Astrocyte (in vitro differentiated cells and primary cell): ENCODE measurements at regions not wholly inside any gene's neighbourhood (a gene's known extent, or its start where the extent isn't known, plus 50 kb on each side); places are given as distances from the start of the nearest gene placed in this dataset.

ENCODE experiments used
- EZH2 ChIP-seq: IDR thresholded peaks from 2 replicates; pipeline ENCODE4 v1.6.1; 2012; ENCODE audit warnings: mild to moderate bottlenecking, low read length, inconsistent platforms; ENCODE audit not compliant: insufficient read depth
- TF ChIP-seq, protein P1 (sequence below): IDR thresholded peaks from 2 replicates; pipeline ENCODE4 v1.5.1; 2011; ENCODE audit warnings: low read depth, mild to moderate bottlenecking, inconsistent platforms, low read length, moderate library complexity; ENCODE audit not compliant: insufficient read depth

DNA sequence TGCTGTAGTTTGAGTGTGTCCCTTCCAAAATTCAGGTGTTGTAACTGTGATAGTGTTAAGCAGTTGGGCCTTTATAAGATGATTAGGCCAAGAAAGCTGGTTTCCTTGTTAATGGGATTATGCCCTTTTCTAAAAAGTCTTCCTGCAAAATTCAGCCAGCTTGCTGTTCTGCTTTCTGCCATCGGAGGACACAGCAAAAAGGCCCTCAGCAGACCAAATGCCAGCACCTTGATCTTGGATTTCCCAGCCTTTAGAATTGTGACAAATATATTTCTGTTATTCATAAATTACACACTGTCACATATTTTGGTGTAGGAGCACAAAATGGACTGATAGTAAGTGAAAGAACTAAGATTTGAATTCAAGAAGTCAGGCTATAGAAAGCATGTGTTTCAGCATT lies 203.2 kb downstream of the IZUMO3 start:
- no peak for TF ChIP-seq EZH2
- TF ChIP-seq, protein P1, sequence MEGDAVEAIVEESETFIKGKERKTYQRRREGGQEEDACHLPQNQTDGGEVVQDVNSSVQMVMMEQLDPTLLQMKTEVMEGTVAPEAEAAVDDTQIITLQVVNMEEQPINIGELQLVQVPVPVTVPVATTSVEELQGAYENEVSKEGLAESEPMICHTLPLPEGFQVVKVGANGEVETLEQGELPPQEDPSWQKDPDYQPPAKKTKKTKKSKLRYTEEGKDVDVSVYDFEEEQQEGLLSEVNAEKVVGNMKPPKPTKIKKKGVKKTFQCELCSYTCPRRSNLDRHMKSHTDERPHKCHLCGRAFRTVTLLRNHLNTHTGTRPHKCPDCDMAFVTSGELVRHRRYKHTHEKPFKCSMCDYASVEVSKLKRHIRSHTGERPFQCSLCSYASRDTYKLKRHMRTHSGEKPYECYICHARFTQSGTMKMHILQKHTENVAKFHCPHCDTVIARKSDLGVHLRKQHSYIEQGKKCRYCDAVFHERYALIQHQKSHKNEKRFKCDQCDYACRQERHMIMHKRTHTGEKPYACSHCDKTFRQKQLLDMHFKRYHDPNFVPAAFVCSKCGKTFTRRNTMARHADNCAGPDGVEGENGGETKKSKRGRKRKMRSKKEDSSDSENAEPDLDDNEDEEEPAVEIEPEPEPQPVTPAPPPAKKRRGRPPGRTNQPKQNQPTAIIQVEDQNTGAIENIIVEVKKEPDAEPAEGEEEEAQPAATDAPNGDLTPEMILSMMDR: no peak
